Endodermal cell (in vitro differentiated cells): ENCODE measurements at regions not wholly inside any gene's neighbourhood (a gene's known extent, or its start where the extent isn't known, plus 50 kb on each side); places are given as distances from the start of the nearest gene placed in this dataset.

ENCODE experiments used
- DNase-seq: peaks from one replicate; pipeline ENCODE4 v3.0.0-alpha.2; 2017
- H3K27ac ChIP-seq: 2 replicates; pipeline ENCODE4 v1.5.1; 2013; ENCODE audit warnings: mild to moderate bottlenecking, low read depth, low read length, moderate library complexity
- H3K27me3 ChIP-seq: 2 replicates; pipeline ENCODE4 v1.6.1; 2013; ENCODE audit warnings: mild to moderate bottlenecking, low read length, moderate library complexity; ENCODE audit not compliant: insufficient read depth, control insufficient read depth, poor library complexity, severe bottlenecking
- H3K36me3 ChIP-seq: 2 replicates; pipeline ENCODE4 v1.7.0; 2013; ENCODE audit warnings: mild to moderate bottlenecking, low read length, moderate library complexity; ENCODE audit not compliant: control insufficient read depth, insufficient read depth
- H3K4me1 ChIP-seq: one replicate; pipeline ENCODE4 v1.7.0; 2013; ENCODE audit warnings: low read length; ENCODE audit not compliant: control insufficient read depth, insufficient read depth
- H3K4me3 ChIP-seq: 2 replicates; pipeline ENCODE4 v1.5.1; 2013; ENCODE audit warnings: mild to moderate bottlenecking, low read length, moderate library complexity
- H3K9ac ChIP-seq: 2 replicates; pipeline ENCODE4 v1.6.1; 2013; ENCODE audit warnings: mild to moderate bottlenecking, low read length, moderate library complexity; ENCODE audit not compliant: poor library complexity, severe bottlenecking; ENCODE audit errors: extremely low read depth
- H3K9me3 ChIP-seq: 2 replicates; pipeline ENCODE4 v1.6.1; 2013; ENCODE audit warnings: mild to moderate bottlenecking, low read length, moderate library complexity; ENCODE audit not compliant: control insufficient read depth
- H3K27ac Mint-ChIP-seq: 2 replicates; pipeline ENCODE4 v1.8.0; 2020; ENCODE audit warnings: mixed read lengths
- H3K27me3 Mint-ChIP-seq: 2 replicates; pipeline ENCODE4 v1.8.0; 2021; ENCODE audit warnings: mild to moderate bottlenecking, mixed read lengths; ENCODE audit not compliant: insufficient read depth
- H3K36me3 Mint-ChIP-seq: 2 replicates; pipeline ENCODE4 v1.8.0; 2020; ENCODE audit warnings: low read depth, mixed read lengths
- H3K4me1 Mint-ChIP-seq: 2 replicates; pipeline ENCODE4 v1.8.0; 2020; ENCODE audit warnings: mixed read lengths
- H3K4me3 Mint-ChIP-seq: 2 replicates; pipeline ENCODE4 v1.8.0; 2020; ENCODE audit warnings: mild to moderate bottlenecking, moderate library complexity, mixed read lengths
- H3K9me3 Mint-ChIP-seq: 2 replicates; pipeline ENCODE4 v1.8.0; 2020; ENCODE audit warnings: mild to moderate bottlenecking, mixed read lengths
- CTCF ChIP-seq: fragments of 200-600 bp; sonication (generic); conservative IDR thresholded peaks from 2 replicates; pipeline ENCODE4 v1.5.0; 2021; ENCODE audit warnings: antibody characterized with exemption, mild to moderate bottlenecking
- WGBS, 2 experiments: methylation state at CpG; one replicate each; pipeline versions ENCODE4 v1.1.5 to v1.1.7; 2013; ENCODE audit warnings: missing lambda C conversion rate in 2 of 2, mixed read lengths in 1 of 2; ENCODE audit not compliant: insufficient coverage in 1 of 2, insufficient read length in 1 of 2; 5-methylcytosine and 5-hydroxymethylcytosine counted together

GRCh38 chr4:181051931-181052330, 1191.3 kb upstream of the TENM3 start:
- no peak overlapping the region for H3K9ac ChIP-seq
- H3K9me3 ChIP-seq, result no peaks in the 10 kb centered on the region
- H3K4me1 ChIP-seq, result no peaks in the 10 kb centered on the region
- TF ChIP-seq CTCF, result no peak
- Mint-ChIP-seq H3K9me3 (no peaks in the 10 kb centered on the region), H3K4me1 (no peaks in the 10 kb centered on the region), H3K27me3 (no peaks in the 10 kb centered on the region), H3K4me3 (no peak overlapping the region), H3K36me3 (no peaks in the 10 kb centered on the region), H3K27ac (no peak overlapping the region)
- H3K4me3 ChIP-seq, result no peak overlapping the region
- no peaks in the 10 kb centered on the region for H3K36me3 ChIP-seq
- no peak for DNase-seq
- H3K27ac ChIP-seq, result no peak overlapping the region
- H3K27me3 ChIP-seq, result no peaks in the 10 kb centered on the region

- Histone ChIP-seq H3K27me3 (no peaks in the 10 kb centered on the region), H3K9me3 (no peaks in the 10 kb centered on the region), H3K27ac (no peak overlapping the region), H3K4me1 (no peaks in the 10 kb centered on the region), H3K9ac (no peak overlapping the region), H3K4me3 (no peak overlapping the region), H3K36me3 (no peaks in the 10 kb centered on the region)
- DNase-seq, result no peak
- Mint-ChIP-seq H3K4me1 (peaks cover 14% of the 10 kb centered on the region), H3K27me3 (peaks cover 25% of the 10 kb centered on the region), H3K4me3 (no peak overlapping the region), H3K27ac (no peak overlapping the region), H3K36me3 (no peaks in the 10 kb centered on the region), H3K9me3 (no peaks in the 10 kb centered on the region)
- TF ChIP-seq CTCF, result no peak
- WGBS, 2 experiments, result 36 to 60% methylated on average over 1 of the region's 1 CpG
Observed at GRCh38 chr4:181061787-181062186, 1181.4 kb upstream of the TENM3 start.

- Histone ChIP-seq H3K4me1 (no peaks in the 10 kb centered on the region), H3K27me3 (no peaks in the 10 kb centered on the region), H3K4me3 (no peak overlapping the region), H3K9ac (no peak overlapping the region), H3K36me3 (no peaks in the 10 kb centered on the region), H3K27ac (no peak overlapping the region), H3K9me3 (no peaks in the 10 kb centered on the region)
- H3K27ac Mint-ChIP-seq, result no peak overlapping the region
- no peaks in the 10 kb centered on the region for H3K36me3 Mint-ChIP-seq
- no peak for TF ChIP-seq CTCF
- WGBS, 2 experiments, result 86 to 94% methylated on average over 1 to 2 of the region's 3 CpGs
- H3K4me3 Mint-ChIP-seq, result no peak overlapping the region
- peaks cover 25% of the 10 kb centered on the region for H3K27me3 Mint-ChIP-seq
- H3K4me1 Mint-ChIP-seq, result peaks cover 14% of the 10 kb centered on the region
- DNase-seq, result no peak
- peaks cover 3% of the 10 kb centered on the region for H3K9me3 Mint-ChIP-seq
Observed at GRCh38 chr4:181063212-181063611, 1180.0 kb upstream of the TENM3 start.
